ENCODE measurements at regions not wholly inside any gene's neighbourhood (a gene's known extent, or its start where the extent isn't known, plus 50 kb on each side); places are given as distances from the start of the nearest gene placed in this dataset.

DNA sequence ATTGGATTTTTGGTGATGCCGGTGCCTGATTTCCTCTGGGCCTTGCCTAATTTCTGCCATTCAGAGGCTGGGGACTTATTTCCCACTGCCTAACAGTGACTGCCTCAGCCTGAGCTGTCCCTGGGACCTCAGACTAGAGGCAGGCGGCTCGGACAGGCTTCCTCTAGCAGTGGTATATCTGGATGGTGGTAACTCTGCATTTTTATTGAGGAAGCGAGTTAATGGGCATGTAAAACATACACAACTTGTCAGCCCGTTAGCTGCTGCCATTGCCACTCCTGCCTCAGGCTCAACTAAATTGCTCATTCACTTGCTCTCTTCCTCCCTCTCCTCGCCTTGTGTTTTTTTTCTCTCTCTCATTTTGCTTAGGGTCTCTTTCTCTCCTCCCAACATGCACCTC, 561.6 kb downstream of the BUD13 start:
- no peak for DNase-seq
- Histone ChIP-seq H3K27ac (no peak overlapping the region), H3K36me3 (no peaks in the 10 kb centered on the region), H3K4me1 (no peaks in the 10 kb centered on the region), H3K4me3 (no peak overlapping the region), H3K27me3 (peaks cover 0 to 11% (median 3%) of the 10 kb centered on the region in 3 donors), H3K9me3 (no peaks in the 10 kb centered on the region)
- ATAC-seq = no peak
- TF ChIP-seq POLR2A (IDR thresholded peaks at IDR 0.05) = no peak
- TF ChIP-seq, protein P1, sequence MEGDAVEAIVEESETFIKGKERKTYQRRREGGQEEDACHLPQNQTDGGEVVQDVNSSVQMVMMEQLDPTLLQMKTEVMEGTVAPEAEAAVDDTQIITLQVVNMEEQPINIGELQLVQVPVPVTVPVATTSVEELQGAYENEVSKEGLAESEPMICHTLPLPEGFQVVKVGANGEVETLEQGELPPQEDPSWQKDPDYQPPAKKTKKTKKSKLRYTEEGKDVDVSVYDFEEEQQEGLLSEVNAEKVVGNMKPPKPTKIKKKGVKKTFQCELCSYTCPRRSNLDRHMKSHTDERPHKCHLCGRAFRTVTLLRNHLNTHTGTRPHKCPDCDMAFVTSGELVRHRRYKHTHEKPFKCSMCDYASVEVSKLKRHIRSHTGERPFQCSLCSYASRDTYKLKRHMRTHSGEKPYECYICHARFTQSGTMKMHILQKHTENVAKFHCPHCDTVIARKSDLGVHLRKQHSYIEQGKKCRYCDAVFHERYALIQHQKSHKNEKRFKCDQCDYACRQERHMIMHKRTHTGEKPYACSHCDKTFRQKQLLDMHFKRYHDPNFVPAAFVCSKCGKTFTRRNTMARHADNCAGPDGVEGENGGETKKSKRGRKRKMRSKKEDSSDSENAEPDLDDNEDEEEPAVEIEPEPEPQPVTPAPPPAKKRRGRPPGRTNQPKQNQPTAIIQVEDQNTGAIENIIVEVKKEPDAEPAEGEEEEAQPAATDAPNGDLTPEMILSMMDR (IDR thresholded peaks at IDR 0.05 in 4 of 5, conservative IDR thresholded peaks at IDR 0.05 in 1 of 5) = no peak
- intact Hi-C loops (cut with DNase I; ENCODE audit: low total_unique reads) (no loop called here), in situ Hi-C loops (cut with MboI; ENCODE audit: low sequenced_read_pairs in 4 of 4) (loop anchor here in 2 of 4 donors (25.0 kb wide), 2 partner anchors 476 to 874 kb away; no protein-coding TSS in a partner anchor)

DNA sequence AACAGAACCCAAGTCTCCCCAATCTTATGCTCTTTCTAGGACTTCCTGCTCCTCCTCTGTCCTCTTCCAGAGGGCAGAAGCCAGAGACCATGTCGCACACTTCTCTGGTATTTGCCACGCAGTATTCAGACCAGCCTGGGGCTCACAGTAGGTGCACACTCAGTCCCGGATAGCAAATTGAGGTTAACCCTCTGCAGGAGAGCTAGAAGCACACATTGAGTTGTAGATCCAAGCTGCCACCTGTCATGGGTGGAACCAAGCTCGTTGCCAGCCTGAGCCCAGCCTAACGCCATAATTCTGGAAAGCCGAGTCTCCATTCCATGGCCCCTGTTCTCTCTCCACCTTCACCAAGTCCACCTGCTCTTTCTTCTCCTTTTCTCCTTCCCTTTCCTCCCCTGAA, 562.1 kb downstream of the BUD13 start:
- intact Hi-C loops (cut with DNase I; ENCODE audit: low total_unique reads) = no loop called here
- no peaks in the 10 kb centered on the region for H3K4me1 ChIP-seq
- DNase-seq (no peak), ATAC-seq (no peak)
- H3K27ac ChIP-seq = no peak overlapping the region
- H3K4me3 ChIP-seq = no peak overlapping the region
- in situ Hi-C loops (cut with MboI; ENCODE audit: low sequenced_read_pairs in 4 of 4) = loop anchor here in 2 of 4 donors (25.0 kb wide), 2 partner anchors 477 to 873 kb away; no protein-coding TSS in a partner anchor
- H3K9me3 ChIP-seq = no peaks in the 10 kb centered on the region
- no peaks in the 10 kb centered on the region for H3K36me3 ChIP-seq
- TF ChIP-seq, protein P1 (IDR thresholded peaks at IDR 0.05 in 4 of 5, conservative IDR thresholded peaks at IDR 0.05 in 1 of 5) = no peak
- no peak for TF ChIP-seq POLR2A (IDR thresholded peaks at IDR 0.05)
- H3K27me3 ChIP-seq = peaks cover 0 to 11% (median 3%) of the 10 kb centered on the region in 3 donors

DNA sequence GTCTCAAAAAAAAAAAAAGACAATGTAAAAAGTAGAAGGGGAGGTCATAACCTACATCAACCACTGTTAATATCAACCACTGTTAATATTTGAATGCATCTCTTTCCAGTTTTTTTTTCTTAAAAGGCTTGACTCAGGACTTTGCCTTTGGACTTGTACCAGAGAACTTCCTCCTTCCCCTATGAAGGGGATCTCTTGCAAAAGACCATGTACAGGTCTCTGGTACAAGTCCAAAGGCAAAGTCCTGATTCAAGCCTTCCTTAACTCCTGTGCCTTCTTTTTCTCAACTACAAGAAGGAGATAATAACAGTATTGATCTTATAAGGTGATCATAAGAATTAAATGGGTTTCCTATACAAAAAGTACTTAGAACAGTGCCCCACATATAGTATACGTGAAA, 563.5 kb downstream of the BUD13 start:
- in situ Hi-C loops (cut with MboI; ENCODE audit: low sequenced_read_pairs in 4 of 4) (loop anchor here in 2 of 4 donors (25.0 kb wide), 2 partner anchors 478 to 872 kb away; no protein-coding TSS in a partner anchor), intact Hi-C loops (cut with DNase I; ENCODE audit: low total_unique reads) (no loop called here)
- no peak overlapping the region for H3K27ac ChIP-seq
- no peak for TF ChIP-seq POLR2A (IDR thresholded peaks at IDR 0.05)
- TF ChIP-seq, protein P1 (IDR thresholded peaks at IDR 0.05 in 4 of 5, conservative IDR thresholded peaks at IDR 0.05 in 1 of 5) = no peak
- H3K4me3 ChIP-seq = no peak overlapping the region
- H3K27me3 ChIP-seq = peaks cover 0 to 11% (median 3%) of the 10 kb centered on the region in 3 donors
- no peaks in the 10 kb centered on the region for H3K36me3 ChIP-seq
- ATAC-seq = no peak
- no peak for DNase-seq
- H3K4me1 ChIP-seq = no peaks in the 10 kb centered on the region
- no peaks in the 10 kb centered on the region for H3K9me3 ChIP-seq

DNA sequence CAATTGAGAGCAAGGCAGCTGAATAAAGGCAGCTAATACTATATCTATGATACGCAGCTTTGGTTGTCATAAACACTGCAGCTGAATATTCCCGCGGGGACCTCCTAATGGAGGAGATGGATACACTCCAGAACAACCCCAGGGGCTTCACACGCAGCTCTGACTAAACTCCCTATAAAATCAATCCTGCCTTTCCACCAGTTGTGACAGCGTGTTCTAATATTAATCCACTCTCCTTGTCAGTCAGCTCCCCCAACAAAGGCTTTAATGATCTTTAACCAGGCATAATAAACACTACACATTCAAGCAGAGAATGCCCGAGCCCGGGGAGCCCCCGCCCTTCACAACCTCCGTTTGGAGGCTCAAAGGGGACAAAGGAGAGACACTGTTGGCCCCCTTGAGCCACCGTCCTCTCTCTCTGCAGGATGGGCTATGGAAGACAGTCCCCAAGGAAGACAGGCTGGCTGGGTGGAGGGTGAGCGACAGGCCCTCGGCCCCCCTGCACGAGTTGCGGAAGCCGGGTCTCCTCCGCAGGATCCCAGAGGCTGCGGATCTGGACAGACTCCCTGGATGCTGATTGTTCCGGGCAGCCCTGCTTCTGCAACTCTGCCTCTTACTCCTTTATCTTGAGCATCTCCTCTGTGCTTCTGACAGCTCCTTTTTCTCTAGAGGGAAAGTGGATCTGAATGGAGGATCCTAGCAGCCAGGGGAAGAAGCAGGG, 565.2 kb downstream of the BUD13 start:
- no peaks in the 10 kb centered on the region for H3K36me3 ChIP-seq
- no peaks in the 10 kb centered on the region for H3K9me3 ChIP-seq
- H3K27ac ChIP-seq = no peak overlapping the region
- DNase-seq (no peak), ATAC-seq (no peak)
- intact Hi-C loops (cut with DNase I; ENCODE audit: low total_unique reads) = no loop called here
- no peaks in the 10 kb centered on the region for H3K4me1 ChIP-seq
- H3K27me3 ChIP-seq = peaks cover 0 to 11% (median 3%) of the 10 kb centered on the region in 3 donors
- no peak overlapping the region for H3K4me3 ChIP-seq
- in situ Hi-C loops (cut with MboI; ENCODE audit: low sequenced_read_pairs in 4 of 4) = loop anchor here in 2 of 4 donors (25.0 kb wide), 2 partner anchors 480 to 870 kb away; no protein-coding TSS in a partner anchor
- TF ChIP-seq, protein P1 (IDR thresholded peaks at IDR 0.05 in 4 of 5, conservative IDR thresholded peaks at IDR 0.05 in 1 of 5) = no peak
- no peak for TF ChIP-seq POLR2A (IDR thresholded peaks at IDR 0.05)

Measured in gastrocnemius medialis (tissue), 4 donors.